GM19452 (cell line): ENCODE measurements at regions not wholly inside any gene's neighbourhood (a gene's known extent, or its start where the extent isn't known, plus 50 kb on each side); places are given as distances from the start of the nearest gene placed in this dataset.
"Not testable (repeated sequence)": the region's sequence is repeated elsewhere in the genome, so short reads cannot be mapped to it uniquely, and the experiment has no call there.

Experiments used
- ATAC-seq: cut with Tn5 transposase; IDR thresholded peaks from one replicate; pipeline ENCODE4 v1.9.1; 2021; ENCODE audit not compliant: unreplicated experiment

- no peak for ATAC-seq
Observed at GRCh38 chr3:182651461-182651860, 141.8 kb upstream of the ATP11B start.

- not testable (repeated sequence) for ATAC-seq
Observed at GRCh38 chr3:182653065-182653464, 140.2 kb upstream of the ATP11B start.

GRCh38 chr3:182668541-182668940, 124.8 kb upstream of the ATP11B start:
- no peak for ATAC-seq

- ATAC-seq = no peak
Observed at GRCh38 chr3:182668974-182669373, 124.3 kb upstream of the ATP11B start.

- ATAC-seq = no peak
Observed at GRCh38 chr3:182671541-182671940, 121.8 kb upstream of the ATP11B start.

- no peak for ATAC-seq
Observed at GRCh38 chr3:182671942-182672341, 121.4 kb upstream of the ATP11B start.

- ATAC-seq = no peak
Observed at GRCh38 chr3:182673336-182673735, 120.0 kb upstream of the ATP11B start.

GRCh38 chr3:182682263-182683241, 110.8 kb upstream of the ATP11B start:
- ATAC-seq = peak; percentile 86

GRCh38 chr3:182683453-182683852, 109.9 kb upstream of the ATP11B start:
- peak; percentile 66 for ATAC-seq

GRCh38 chr3:182683858-182684257, 109.4 kb upstream of the ATP11B start:
- ATAC-seq = peak; percentile 11

GRCh38 chr3:182686033-182686886, 107.0 kb upstream of the ATP11B start:
- ATAC-seq = no peak

GRCh38 chr3:182690172-182690571, 103.1 kb upstream of the ATP11B start:
- ATAC-seq = no peak

- ATAC-seq = peak; percentile 91
Observed at GRCh38 chr3:182692021-182692420, 101.3 kb upstream of the ATP11B start.

GRCh38 chr3:182692695-182693094, 100.6 kb upstream of the ATP11B start:
- ATAC-seq = peak; percentile 36

GRCh38 chr3:182693723-182694122, 99.6 kb upstream of the ATP11B start:
- ATAC-seq = no peak

- no peak for ATAC-seq
Observed at GRCh38 chr3:182696916-182697315, 96.4 kb upstream of the ATP11B start.

GRCh38 chr3:182697345-182697919, 95.9 kb upstream of the ATP11B start:
- no peak for ATAC-seq

GRCh38 chr3:182698078-182698477, 95.2 kb upstream of the ATP11B start:
- ATAC-seq = no peak

GRCh38 chr3:182699550-182700170, 93.6 kb upstream of the ATP11B start:
- ATAC-seq = no peak

GRCh38 chr3:182702216-182702615, 91.1 kb upstream of the ATP11B start:
- ATAC-seq = no peak

GRCh38 chr3:182703233-182703632, 90.1 kb upstream of the ATP11B start:
- ATAC-seq = no peak
